Astrocyte (in vitro differentiated cells and primary cell): ENCODE measurements at regions not wholly inside any gene's neighbourhood (a gene's known extent, or its start where the extent isn't known, plus 50 kb on each side); places are given as distances from the start of the nearest gene placed in this dataset.
"Not testable (repeated sequence)": the region's sequence is repeated elsewhere in the genome, so short reads cannot be mapped to it uniquely, and the experiment has no call there.

ENCODE experiments used
- DNase-seq: peaks from one replicate; pipeline ENCODE4 v3.0.0-alpha.2; 2010; ENCODE audit warnings: low read depth
- FAIRE-seq: peaks from 2 replicates; lab custom pipeline; 2011; peaks lifted over from hg19 to GRCh38; lab: Jason Lieb, UNC
- H2AFZ ChIP-seq: 2 replicates; pipeline ENCODE4 v1.6.0; 2012; ENCODE audit warnings: low read depth, low read length, inconsistent platforms
- H3K27ac ChIP-seq: 2 replicates; pipeline ENCODE4 v1.5.1; 2011; ENCODE audit warnings: low read depth, low read length, inconsistent platforms
- H3K27me3 ChIP-seq: 2 replicates; pipeline ENCODE4 v1.6.0; 2011; ENCODE audit warnings: low read length, inconsistent platforms; ENCODE audit not compliant: insufficient read depth
- H3K36me3 ChIP-seq: 2 replicates; pipeline ENCODE4 v1.5.1; 2011; ENCODE audit warnings: low read length, inconsistent platforms; ENCODE audit not compliant: insufficient read depth
- H3K4me1 ChIP-seq: 2 replicates; pipeline ENCODE4 v1.5.1; 2011; ENCODE audit warnings: low read length, inconsistent platforms; ENCODE audit not compliant: insufficient read depth
- H3K4me2 ChIP-seq: 2 replicates; pipeline ENCODE4 v1.6.0; 2012; ENCODE audit warnings: low read length, inconsistent platforms
- H3K4me3 ChIP-seq: 2 replicates; pipeline ENCODE4 v1.5.1; 2011; ENCODE audit warnings: low read depth, mild to moderate bottlenecking, low read length, inconsistent platforms; ENCODE audit not compliant: insufficient read depth
- H3K79me2 ChIP-seq: 2 replicates; pipeline ENCODE4 v1.6.0; 2012; ENCODE audit warnings: mild to moderate bottlenecking, low read length, inconsistent platforms; ENCODE audit not compliant: insufficient read depth
- H3K9ac ChIP-seq: 2 replicates; pipeline ENCODE4 v1.6.0; 2012; ENCODE audit warnings: mild to moderate bottlenecking, low read length, inconsistent platforms
- H3K9me3 ChIP-seq: 2 replicates; pipeline ENCODE4 v1.5.1; 2012; ENCODE audit warnings: low read depth, mild to moderate bottlenecking, low read length, inconsistent platforms; ENCODE audit not compliant: insufficient read depth
- H4K20me1 ChIP-seq: 2 replicates; pipeline ENCODE4 v1.6.0; 2012; ENCODE audit warnings: low read length, inconsistent platforms; ENCODE audit not compliant: insufficient read depth
- H3K27ac Mint-ChIP-seq: one replicate; pipeline ENCODE4 v1.8.0; 2021; ENCODE audit warnings: mild to moderate bottlenecking, mixed read lengths; ENCODE audit not compliant: unreplicated experiment
- H3K27me3 Mint-ChIP-seq: one replicate; pipeline ENCODE4 v1.8.0; 2021; ENCODE audit warnings: low read depth, mixed read lengths; ENCODE audit not compliant: unreplicated experiment
- H3K36me3 Mint-ChIP-seq: one replicate; pipeline ENCODE4 v1.8.0; 2021; ENCODE audit warnings: low read depth, mixed read lengths; ENCODE audit not compliant: unreplicated experiment
- H3K4me1 Mint-ChIP-seq: one replicate; pipeline ENCODE4 v1.8.0; 2021; ENCODE audit warnings: low read depth, mixed read lengths; ENCODE audit not compliant: unreplicated experiment
- H3K4me3 Mint-ChIP-seq: one replicate; pipeline ENCODE4 v1.8.0; 2021; ENCODE audit warnings: mild to moderate bottlenecking, moderate library complexity, mixed read lengths; ENCODE audit not compliant: unreplicated experiment
- H3K9me3 Mint-ChIP-seq: one replicate; pipeline ENCODE4 v1.8.0; 2021; ENCODE audit warnings: mild to moderate bottlenecking, mixed read lengths; ENCODE audit not compliant: unreplicated experiment
- EZH2 ChIP-seq: IDR thresholded peaks from 2 replicates; pipeline ENCODE4 v1.6.1; 2012; ENCODE audit warnings: mild to moderate bottlenecking, low read length, inconsistent platforms; ENCODE audit not compliant: insufficient read depth
- TF ChIP-seq, protein P1 (sequence below): IDR thresholded peaks from 2 replicates; pipeline ENCODE4 v1.5.1; 2011; ENCODE audit warnings: low read depth, mild to moderate bottlenecking, inconsistent platforms, low read length, moderate library complexity; ENCODE audit not compliant: insufficient read depth

DNA sequence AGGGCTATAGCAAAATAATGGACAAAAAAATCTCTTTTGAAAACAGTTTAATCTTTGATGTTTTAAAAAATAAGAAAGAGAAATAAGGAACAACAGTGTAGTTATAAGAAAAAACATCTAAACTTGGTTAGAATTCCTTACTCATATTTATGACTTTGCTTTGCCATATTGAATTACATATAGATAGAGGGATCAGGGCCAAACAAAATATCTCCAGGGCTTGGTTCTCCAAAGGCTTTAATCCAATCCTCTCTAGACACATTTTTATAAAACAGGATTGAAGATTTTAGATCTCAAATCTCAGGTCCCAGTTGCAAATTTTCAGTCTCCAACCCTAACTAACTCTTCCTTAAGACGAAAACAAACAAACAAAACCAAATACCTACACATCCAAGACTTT lies 72.6 kb upstream of the RHOBTB1 start:
- no peaks in the 10 kb centered on the region for H3K27me3 Mint-ChIP-seq
- Histone ChIP-seq H3K4me2 (no peak overlapping the region), H3K27ac (no peak overlapping the region), H4K20me1 (no peaks in the 10 kb centered on the region), H3K79me2 (no peaks in the 10 kb centered on the region), H3K4me1 (no peaks in the 10 kb centered on the region), H3K36me3 (no peaks in the 10 kb centered on the region), H2AFZ (no peak overlapping the region), H3K27me3 (no peaks in the 10 kb centered on the region), H3K4me3 (no peak overlapping the region), H3K9me3 (no peaks in the 10 kb centered on the region), H3K9ac (no peak overlapping the region)
- no peaks in the 10 kb centered on the region for H3K36me3 Mint-ChIP-seq
- H3K4me1 Mint-ChIP-seq = no peaks in the 10 kb centered on the region
- TF ChIP-seq, protein P1, sequence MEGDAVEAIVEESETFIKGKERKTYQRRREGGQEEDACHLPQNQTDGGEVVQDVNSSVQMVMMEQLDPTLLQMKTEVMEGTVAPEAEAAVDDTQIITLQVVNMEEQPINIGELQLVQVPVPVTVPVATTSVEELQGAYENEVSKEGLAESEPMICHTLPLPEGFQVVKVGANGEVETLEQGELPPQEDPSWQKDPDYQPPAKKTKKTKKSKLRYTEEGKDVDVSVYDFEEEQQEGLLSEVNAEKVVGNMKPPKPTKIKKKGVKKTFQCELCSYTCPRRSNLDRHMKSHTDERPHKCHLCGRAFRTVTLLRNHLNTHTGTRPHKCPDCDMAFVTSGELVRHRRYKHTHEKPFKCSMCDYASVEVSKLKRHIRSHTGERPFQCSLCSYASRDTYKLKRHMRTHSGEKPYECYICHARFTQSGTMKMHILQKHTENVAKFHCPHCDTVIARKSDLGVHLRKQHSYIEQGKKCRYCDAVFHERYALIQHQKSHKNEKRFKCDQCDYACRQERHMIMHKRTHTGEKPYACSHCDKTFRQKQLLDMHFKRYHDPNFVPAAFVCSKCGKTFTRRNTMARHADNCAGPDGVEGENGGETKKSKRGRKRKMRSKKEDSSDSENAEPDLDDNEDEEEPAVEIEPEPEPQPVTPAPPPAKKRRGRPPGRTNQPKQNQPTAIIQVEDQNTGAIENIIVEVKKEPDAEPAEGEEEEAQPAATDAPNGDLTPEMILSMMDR = no peak
- no peak for TF ChIP-seq EZH2
- H3K4me3 Mint-ChIP-seq = no peak overlapping the region
- DNase-seq (no peak), FAIRE-seq (no peak)
- peaks cover 2% of the 10 kb centered on the region for H3K9me3 Mint-ChIP-seq
- no peak overlapping the region for H3K27ac Mint-ChIP-seq

DNA sequence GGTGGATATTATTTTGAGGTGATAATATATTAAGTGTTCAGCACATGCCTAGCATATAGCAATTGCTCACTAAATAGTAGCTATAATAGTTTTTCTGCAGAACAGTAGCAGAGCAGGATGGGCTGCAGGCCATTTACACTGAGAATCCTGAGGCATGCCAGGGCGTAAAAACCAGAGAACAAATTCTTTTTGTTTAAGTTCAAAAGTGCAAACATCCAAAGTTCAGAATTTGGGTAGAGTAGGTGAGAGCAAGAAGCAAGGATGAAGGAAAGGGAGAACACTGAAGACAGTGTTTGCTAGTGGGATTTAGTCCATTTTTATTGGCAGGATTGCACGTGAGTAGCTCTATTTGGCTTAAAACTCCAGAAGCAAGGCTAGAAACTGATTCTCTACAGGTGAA lies 72.0 kb upstream of the RHOBTB1 start:
- H3K79me2 ChIP-seq = no peaks in the 10 kb centered on the region
- peaks cover 2% of the 10 kb centered on the region for H3K9me3 Mint-ChIP-seq
- H3K27me3 ChIP-seq = no peaks in the 10 kb centered on the region
- H3K4me2 ChIP-seq = no peak overlapping the region
- no peak for TF ChIP-seq EZH2
- TF ChIP-seq, protein P1 = no peak
- H3K27me3 Mint-ChIP-seq = no peaks in the 10 kb centered on the region
- H3K4me3 ChIP-seq = no peak overlapping the region
- H3K9ac ChIP-seq = no peak overlapping the region
- H3K9me3 ChIP-seq = no peaks in the 10 kb centered on the region
- H3K4me1 ChIP-seq = no peaks in the 10 kb centered on the region
- H3K36me3 Mint-ChIP-seq = no peaks in the 10 kb centered on the region
- no peaks in the 10 kb centered on the region for H3K36me3 ChIP-seq
- H2AFZ ChIP-seq = no peak overlapping the region
- no peak overlapping the region for H3K27ac ChIP-seq
- no peaks in the 10 kb centered on the region for H4K20me1 ChIP-seq
- H3K4me1 Mint-ChIP-seq = no peaks in the 10 kb centered on the region
- DNase-seq (no peak), FAIRE-seq (no peak)
- H3K4me3 Mint-ChIP-seq = no peak overlapping the region
- no peak overlapping the region for H3K27ac Mint-ChIP-seq

DNA sequence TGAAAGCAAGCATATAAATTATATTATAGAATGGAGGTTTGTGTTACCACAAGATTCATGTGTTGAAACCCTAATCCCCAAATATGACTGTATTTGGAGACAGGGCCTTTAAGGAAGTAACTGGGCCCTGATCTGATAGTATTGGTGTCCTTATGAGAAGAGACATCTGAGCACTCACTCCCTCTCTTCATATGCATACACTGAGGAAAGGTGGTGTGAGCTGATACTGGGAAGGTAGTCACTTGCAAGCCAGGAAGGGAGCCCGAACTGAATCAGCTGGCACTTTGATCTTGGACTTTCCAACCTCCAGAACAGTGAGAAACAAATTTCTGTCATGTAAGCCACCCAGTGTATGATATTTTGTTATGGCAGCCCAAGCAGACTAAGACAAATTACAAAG lies 66.9 kb upstream of the RHOBTB1 start:
- TF ChIP-seq, protein P1 = no peak
- no peak for TF ChIP-seq EZH2
- no peak overlapping the region for H3K9ac ChIP-seq
- H2AFZ ChIP-seq = no peak overlapping the region
- no peaks in the 10 kb centered on the region for H3K27me3 ChIP-seq
- H3K4me3 Mint-ChIP-seq = no peak overlapping the region
- H3K4me2 ChIP-seq = no peak overlapping the region
- H3K36me3 ChIP-seq = no peaks in the 10 kb centered on the region
- H3K27ac ChIP-seq = no peak overlapping the region
- FAIRE-seq = no peak
- no peaks in the 10 kb centered on the region for H3K27me3 Mint-ChIP-seq
- H3K27ac Mint-ChIP-seq = no peak overlapping the region
- no peak overlapping the region for H3K4me3 ChIP-seq
- H3K79me2 ChIP-seq = no peaks in the 10 kb centered on the region
- H3K4me1 ChIP-seq = no peaks in the 10 kb centered on the region
- H3K9me3 Mint-ChIP-seq = peaks cover 14% of the 10 kb centered on the region
- H3K36me3 Mint-ChIP-seq = peaks cover 2% of the 10 kb centered on the region
- no peaks in the 10 kb centered on the region for H4K20me1 ChIP-seq
- DNase-seq = no peak
- H3K9me3 ChIP-seq = no peaks in the 10 kb centered on the region
- H3K4me1 Mint-ChIP-seq = no peaks in the 10 kb centered on the region

DNA sequence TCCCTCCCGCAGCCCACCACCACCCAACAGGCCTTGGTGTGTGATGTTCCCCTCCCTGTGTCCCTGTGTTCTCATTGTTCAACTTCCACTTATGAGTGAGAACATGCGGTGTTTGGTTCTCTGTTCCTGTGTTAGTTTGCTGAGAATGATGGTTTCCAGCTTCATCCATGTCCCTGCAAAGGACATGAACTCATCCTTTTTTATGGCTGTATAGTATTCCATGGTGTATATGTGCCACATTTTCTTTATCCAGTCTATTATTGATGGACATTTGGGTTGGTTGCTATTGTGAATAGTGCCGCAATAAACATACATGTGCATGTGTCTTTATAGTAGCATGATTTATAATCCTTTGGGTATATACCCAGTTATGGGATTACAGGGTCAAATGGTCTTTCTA lies 59.1 kb upstream of the RHOBTB1 start:
- H3K9me3 ChIP-seq, H3K4me3 Mint-ChIP-seq, H3K27me3 ChIP-seq, DNase-seq, H4K20me1 ChIP-seq, H3K4me1 Mint-ChIP-seq, H3K4me1 ChIP-seq, H3K4me3 ChIP-seq, H3K79me2 ChIP-seq, H3K9ac ChIP-seq, H2AFZ ChIP-seq, H3K36me3 Mint-ChIP-seq, H3K27ac Mint-ChIP-seq, H3K36me3 ChIP-seq, FAIRE-seq, H3K27ac ChIP-seq, H3K27me3 Mint-ChIP-seq, H3K4me2 ChIP-seq: not testable (repeated sequence)
- peaks cover 20% of the 10 kb centered on the region for H3K9me3 Mint-ChIP-seq
